Mesodermal cell (in vitro differentiated cells): ENCODE measurements at regions not wholly inside any gene's neighbourhood (a gene's known extent, or its start where the extent isn't known, plus 50 kb on each side); places are given as distances from the start of the nearest gene placed in this dataset.

Experiments used
- H3K27ac ChIP-seq: 2 replicates; pipeline ENCODE4 v1.7.0; 2013; ENCODE audit warnings: mild to moderate bottlenecking, low read depth, low read length, moderate library complexity; ENCODE audit not compliant: severe bottlenecking
- H3K36me3 ChIP-seq: 2 replicates; pipeline ENCODE4 v1.7.1; 2013; ENCODE audit warnings: mild to moderate bottlenecking, low read length, moderate library complexity; ENCODE audit not compliant: control insufficient read depth, insufficient read depth
- H3K4me1 ChIP-seq: one replicate; pipeline ENCODE4 v1.7.1; 2013; ENCODE audit warnings: mild to moderate bottlenecking, low read length; ENCODE audit not compliant: insufficient read depth, control insufficient read depth, poor library complexity, severe bottlenecking
- H3K4me3 ChIP-seq: 2 replicates; pipeline ENCODE4 v1.7.0; 2013; ENCODE audit warnings: low read length, control low read depth, mild to moderate bottlenecking; ENCODE audit not compliant: insufficient read depth, poor library complexity, severe bottlenecking; ENCODE audit errors: extremely low read depth
- H3K9me3 ChIP-seq: 2 replicates; pipeline ENCODE4 v1.7.1; 2013; ENCODE audit warnings: mild to moderate bottlenecking, low read length, moderate library complexity; ENCODE audit not compliant: control insufficient read depth
- WGBS, 2 experiments: methylation state at CpG; one replicate each; pipeline ENCODE4 v1.1.5; 2013; ENCODE audit warnings: missing lambda C conversion rate in 2 of 2; ENCODE audit not compliant: insufficient coverage in 2 of 2; 5-methylcytosine and 5-hydroxymethylcytosine counted together

DNA sequence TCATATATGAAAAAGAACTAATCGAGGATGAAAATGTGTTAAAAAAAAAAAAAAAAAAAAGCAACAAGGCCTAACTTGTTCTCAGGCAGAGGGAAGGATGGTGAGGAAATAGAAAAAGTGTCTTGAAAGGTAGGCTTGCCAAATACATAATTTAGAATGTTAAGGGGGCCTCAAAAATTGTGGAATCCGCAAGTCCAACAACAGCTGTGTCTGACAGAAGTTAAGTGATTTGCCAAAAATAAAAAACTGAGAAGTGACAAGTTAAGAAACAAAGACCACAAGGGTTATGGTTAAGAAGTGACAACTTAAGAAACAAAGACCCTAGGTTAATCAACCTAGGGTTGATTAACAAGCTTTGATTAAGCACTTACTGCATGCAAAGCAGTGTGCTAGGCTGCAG lies 110.6 kb downstream of the P2RY1 start:
- H3K36me3 ChIP-seq, result no peaks in the 10 kb centered on the region
- WGBS, 2 experiments, result 85 to 100% methylated on average over 1 of the region's 2 CpGs
- H3K4me1 ChIP-seq, result peaks cover 5% of the 10 kb centered on the region
- H3K27ac ChIP-seq, result no peak overlapping the region
- no peak overlapping the region for H3K4me3 ChIP-seq
- H3K9me3 ChIP-seq, result no peaks in the 10 kb centered on the region

- WGBS, 2 experiments, result 83 to 100% methylated on average over 1 of the region's 2 CpGs
- H3K4me1 ChIP-seq, result peaks cover 3% of the 10 kb centered on the region
- no peaks in the 10 kb centered on the region for H3K36me3 ChIP-seq
- H3K9me3 ChIP-seq, result no peaks in the 10 kb centered on the region
- no peak overlapping the region for H3K27ac ChIP-seq
- H3K4me3 ChIP-seq, result no peak overlapping the region
These were observed 122.6 kb downstream of the P2RY1 start for GRCh38 chr3:152957491-152957890.

GRCh38 chr3:152959307-152959706 lies 124.4 kb downstream of the P2RY1 start:
- H3K27ac ChIP-seq, result no peak overlapping the region
- no peak overlapping the region for H3K4me3 ChIP-seq
- 80% methylated on average over 2 of the region's 3 CpGs; no CpG with 5 or more reads in 1 of the 2 experiments for WGBS, 2 experiments
- peaks cover 3% of the 10 kb centered on the region for H3K4me1 ChIP-seq
- no peaks in the 10 kb centered on the region for H3K36me3 ChIP-seq
- no peaks in the 10 kb centered on the region for H3K9me3 ChIP-seq

DNA sequence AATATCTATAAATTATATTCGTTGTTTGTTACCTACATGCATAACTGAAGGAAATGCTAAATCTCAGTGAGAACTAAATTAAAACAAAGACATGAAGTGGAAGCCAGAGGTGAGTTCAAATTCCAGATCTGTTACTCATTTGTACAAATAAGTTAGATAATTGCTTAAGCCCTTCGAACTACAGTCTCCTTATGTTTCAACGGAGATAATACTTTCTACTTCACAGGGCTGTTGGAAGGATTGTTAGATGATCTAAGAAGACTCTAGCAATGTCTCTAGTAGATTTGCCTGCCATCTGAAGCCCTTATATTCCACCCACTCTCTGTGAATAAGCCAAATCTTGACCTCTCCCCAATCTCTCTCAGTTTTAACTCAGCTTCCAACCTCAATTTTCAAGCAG lies 125.8 kb downstream of the P2RY1 start:
- no CpG with 5 or more reads among the region's 3 CpGs for WGBS, 2 experiments
- no peaks in the 10 kb centered on the region for H3K9me3 ChIP-seq
- H3K36me3 ChIP-seq, result no peaks in the 10 kb centered on the region
- H3K27ac ChIP-seq, result no peak overlapping the region
- H3K4me1 ChIP-seq, result peaks cover 3% of the 10 kb centered on the region
- H3K4me3 ChIP-seq, result no peak overlapping the region

DNA sequence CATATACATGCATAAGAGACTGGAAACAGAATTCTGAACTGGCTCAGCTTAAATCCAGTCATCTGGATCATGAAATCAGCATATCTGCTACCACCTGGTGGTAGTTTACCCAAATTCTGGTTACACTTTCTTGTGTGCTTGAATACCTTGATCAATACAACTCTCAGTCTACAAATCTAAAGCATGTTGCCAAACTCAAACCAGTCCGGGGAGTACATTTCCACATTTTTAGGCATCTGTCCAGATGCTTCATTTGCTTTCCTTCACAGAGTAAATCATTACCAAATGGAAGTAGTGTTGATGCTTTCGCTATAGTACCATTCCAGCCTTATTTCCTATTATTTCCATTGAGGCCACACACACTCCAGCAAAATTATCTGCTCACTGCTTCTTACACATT lies 126.4 kb downstream of the P2RY1 start:
- Histone ChIP-seq H3K9me3 (peaks cover 3% of the 10 kb centered on the region), H3K4me1 (peaks cover 3% of the 10 kb centered on the region), H3K27ac (no peak overlapping the region), H3K4me3 (no peak overlapping the region), H3K36me3 (no peaks in the 10 kb centered on the region)
- WGBS, 2 experiments, result 93 to 100% methylated on average over 1 to 2 of the region's 2 CpGs

- Histone ChIP-seq H3K4me3 (no peak overlapping the region), H3K27ac (no peak overlapping the region), H3K4me1 (peaks cover 20% of the 10 kb centered on the region), H3K9me3 (peaks cover 12% of the 10 kb centered on the region), H3K36me3 (no peaks in the 10 kb centered on the region)
- no CpG with 5 or more reads among the region's 1 CpG for WGBS, 2 experiments
These were observed 130.1 kb downstream of the P2RY1 start for GRCh38 chr3:152964911-152965609.

DNA sequence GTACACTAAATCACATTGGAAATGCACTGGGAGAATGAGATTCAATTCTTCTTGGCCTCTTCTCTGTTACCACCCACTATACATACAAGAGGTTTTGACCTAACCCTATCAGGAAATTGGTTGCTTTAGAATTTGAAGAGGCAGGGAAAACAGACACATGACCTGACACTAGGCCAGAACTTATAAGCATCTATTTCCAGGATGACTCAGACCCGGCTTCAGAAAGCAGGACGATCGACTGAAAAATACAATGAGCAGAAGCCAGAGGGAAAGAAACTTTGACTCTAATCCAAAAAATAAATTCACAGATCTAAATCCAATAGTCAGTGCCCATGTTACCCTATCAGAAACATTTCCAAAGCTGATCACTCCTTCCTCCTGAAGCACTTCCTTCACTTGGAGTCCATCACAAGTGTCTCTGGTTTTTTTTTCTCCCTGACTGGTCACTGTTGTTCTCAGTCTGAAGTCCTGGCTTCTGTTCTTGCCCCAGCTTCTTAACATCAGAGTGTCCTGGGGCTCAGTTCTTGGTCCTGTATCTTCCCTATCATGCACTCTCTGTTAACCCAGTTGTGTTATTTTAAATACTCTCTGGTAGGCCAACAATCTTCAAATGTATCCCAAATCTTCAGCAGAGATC lies 133.6 kb downstream of the P2RY1 start:
- Histone ChIP-seq H3K36me3 (no peaks in the 10 kb centered on the region), H3K9me3 (peaks cover 12% of the 10 kb centered on the region), H3K27ac (peak overlapping the region; percentile 69), H3K4me3 (no peak overlapping the region), H3K4me1 (peaks cover 20% of the 10 kb centered on the region)
- 80 to 100% methylated on average over 2 to 3 of the region's 3 CpGs for WGBS, 2 experiments

GRCh38 chr3:152969557-152970300 lies 134.8 kb downstream of the P2RY1 start:
- H3K4me3 ChIP-seq, result no peak overlapping the region
- H3K36me3 ChIP-seq, result no peaks in the 10 kb centered on the region
- WGBS, 2 experiments, result 100% methylated on average over 1 of the region's 1 CpG; no CpG with 5 or more reads in 1 of the 2 experiments
- H3K4me1 ChIP-seq, result peaks cover 20% of the 10 kb centered on the region
- peak overlapping the region; percentile 38 for H3K27ac ChIP-seq
- H3K9me3 ChIP-seq, result peaks cover 12% of the 10 kb centered on the region

- no peak overlapping the region for H3K4me3 ChIP-seq
- no peak overlapping the region for H3K27ac ChIP-seq
- no CpG with 5 or more reads among the region's 4 CpGs for WGBS, 2 experiments
These were observed 135.9 kb downstream of the P2RY1 start for GRCh38 chr3:152970851-152971250.

GRCh38 chr3:152971880-152972279 lies 136.9 kb downstream of the P2RY1 start:
- WGBS, 2 experiments, result no CpG with 5 or more reads among the region's 4 CpGs
- no peaks in the 10 kb centered on the region for H3K36me3 ChIP-seq
- H3K9me3 ChIP-seq, result peaks cover 4% of the 10 kb centered on the region
- H3K4me3 ChIP-seq, result no peak overlapping the region
- no peak overlapping the region for H3K27ac ChIP-seq
- peaks cover 20% of the 10 kb centered on the region for H3K4me1 ChIP-seq

More at GRCh38 chr3:152970851-152971250, 135.9 kb downstream of the P2RY1 start:
- H3K36me3 ChIP-seq, result no peaks in the 10 kb centered on the region
- H3K4me1 ChIP-seq, result peaks cover 20% of the 10 kb centered on the region
- H3K9me3 ChIP-seq, result peaks cover 12% of the 10 kb centered on the region
